CD4-positive, alpha-beta T cell treated with Interleukin-17A for 1 hour (primary cell): ENCODE measurements at regions not wholly inside any gene's neighbourhood (a gene's known extent, or its start where the extent isn't known, plus 50 kb on each side); places are given as distances from the start of the nearest gene placed in this dataset.

Experiments used
- DNase-seq: peaks from one replicate; pipeline ENCODE4 v3.0.0-alpha.2; 2020

- DNase-seq: no peak
Observed at GRCh38 chr9:13990331-13990730, 323.6 kb downstream of the NFIB start.

- no peak for DNase-seq
Observed at GRCh38 chr9:13988944-13989343, 325.0 kb downstream of the NFIB start.

GRCh38 chr9:13983607-13984006 lies 330.3 kb downstream of the NFIB start:
- no peak for DNase-seq

- no peak for DNase-seq
Observed at GRCh38 chr9:13979941-13980318, 334.0 kb downstream of the NFIB start.

GRCh38 chr9:13975611-13976290 lies 338.2 kb downstream of the NFIB start:
- no peak for DNase-seq

- no peak for DNase-seq
Observed at GRCh38 chr9:13974891-13975290, 339.1 kb downstream of the NFIB start.

GRCh38 chr9:13971966-13972655 lies 341.8 kb downstream of the NFIB start:
- DNase-seq: no peak

GRCh38 chr9:13971415-13971814 lies 342.5 kb downstream of the NFIB start:
- no peak for DNase-seq

- DNase-seq: no peak
Observed at GRCh38 chr9:13970426-13970825, 343.5 kb downstream of the NFIB start.

- DNase-seq: no peak
Observed at GRCh38 chr9:13970018-13970417, 343.9 kb downstream of the NFIB start.

- no peak for DNase-seq
Observed at GRCh38 chr9:13967438-13967837, 346.5 kb downstream of the NFIB start.

- DNase-seq: no peak
Observed at GRCh38 chr9:13967011-13967410, 346.9 kb downstream of the NFIB start.

- DNase-seq: no peak
Observed at GRCh38 chr9:13963005-13963653, 350.8 kb downstream of the NFIB start.

- no peak for DNase-seq
Observed at GRCh38 chr9:13962006-13962405, 351.9 kb downstream of the NFIB start.

- DNase-seq: no peak
Observed at GRCh38 chr9:13960011-13960765, 353.8 kb downstream of the NFIB start.

GRCh38 chr9:13958672-13959071 lies 355.3 kb downstream of the NFIB start:
- DNase-seq: no peak

GRCh38 chr9:13957089-13957488 lies 356.9 kb downstream of the NFIB start:
- DNase-seq: no peak

GRCh38 chr9:13956107-13956506 lies 357.8 kb downstream of the NFIB start:
- no peak for DNase-seq

GRCh38 chr9:13952906-13953305 lies 361.0 kb downstream of the NFIB start:
- no peak for DNase-seq

- DNase-seq: no peak
Observed at GRCh38 chr9:13948037-13948436, 365.9 kb downstream of the NFIB start.

GRCh38 chr9:13943176-13943575 lies 370.8 kb downstream of the NFIB start:
- no peak for DNase-seq

GRCh38 chr9:13942695-13943094 lies 371.2 kb downstream of the NFIB start:
- DNase-seq: no peak

- no peak for DNase-seq
Observed at GRCh38 chr9:13942201-13942600, 371.7 kb downstream of the NFIB start.

GRCh38 chr9:13941714-13942113 lies 372.2 kb downstream of the NFIB start:
- no peak for DNase-seq
